ENCODE measurements at regions not wholly inside any gene's neighbourhood (a gene's known extent, or its start where the extent isn't known, plus 50 kb on each side); places are given as distances from the start of the nearest gene placed in this dataset.

- DNase-seq (ENCODE audit: low read depth, low spot score) = no peak
- H3K4me3 ChIP-seq (ENCODE audit: low read depth, low read length) = no peak overlapping the region
- ChIA-PET CTCF (interaction anchor here (1.0 to 1.5 kb wide), 2 partner anchors 34 to 36 kb away, joined by 3 to 8 read pairs; no protein-coding TSS in a partner anchor), POLR2A (no interaction called here)
- no peak for TF ChIP-seq CTCF (IDR thresholded peaks at IDR 0.05; ENCODE audit: insufficient read depth, low read length, missing control alignments)
Observed at GRCh38 chr1:25003457-25004190, 73.5 kb upstream of the RUNX3 start.

- POLR2A ChIA-PET = no interaction called here
- no peak for DNase-seq (ENCODE audit: low read depth, low spot score)
Observed at GRCh38 chr1:25003000-25003399, 72.9 kb upstream of the RUNX3 start.

GRCh38 chr1:25001125-25001915, 71.2 kb upstream of the RUNX3 start:
- no peak overlapping the region for H3K4me3 ChIP-seq (ENCODE audit: low read depth, low read length)
- no peak for TF ChIP-seq CTCF (IDR thresholded peaks at IDR 0.05; ENCODE audit: insufficient read depth, low read length, missing control alignments)
- DNase-seq (ENCODE audit: low read depth, low spot score) = no peak
- POLR2A ChIA-PET = no interaction called here
- CTCF ChIA-PET = no interaction called here

More at GRCh38 chr1:25003000-25003399, 72.9 kb upstream of the RUNX3 start:
- no peak for TF ChIP-seq CTCF (IDR thresholded peaks at IDR 0.05; ENCODE audit: insufficient read depth, low read length, missing control alignments)
- no peak overlapping the region for H3K4me3 ChIP-seq (ENCODE audit: low read depth, low read length)
- CTCF ChIA-PET = interaction anchor here (1.0 to 1.5 kb wide), 2 partner anchors 34 to 37 kb away, joined by 3 to 8 read pairs; no protein-coding TSS in a partner anchor

DNA sequence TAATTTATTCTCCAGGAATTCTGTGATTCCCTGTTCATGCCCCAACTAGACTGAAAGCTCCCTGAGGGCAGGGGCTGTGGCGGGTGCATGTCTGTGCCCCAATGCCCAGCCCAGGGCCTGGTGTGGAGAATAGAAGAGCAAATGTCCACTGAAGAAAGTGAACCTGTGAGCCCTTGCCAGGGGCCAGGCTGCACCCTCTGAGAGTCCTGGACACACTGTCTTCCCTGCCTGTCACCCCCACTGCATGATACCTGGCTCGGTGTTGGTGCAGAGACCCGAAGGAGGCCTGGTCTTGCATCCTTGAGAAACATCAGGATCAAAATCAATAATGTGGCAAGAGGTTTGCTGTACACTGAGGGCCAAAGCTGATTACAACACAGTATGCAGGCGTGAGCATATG, 69.8 kb upstream of the RUNX3 start:
- CTCF ChIA-PET = interaction anchor here (1.3 kb wide), 1 partner anchor 39 kb away, joined by 4 read pairs; no protein-coding TSS in a partner anchor
- H3K4me3 ChIP-seq (ENCODE audit: low read depth, low read length) = no peak overlapping the region
- POLR2A ChIA-PET = no interaction called here
- DNase-seq (ENCODE audit: low read depth, low spot score) = no peak
- TF ChIP-seq CTCF (IDR thresholded peaks at IDR 0.05; ENCODE audit: insufficient read depth, low read length, missing control alignments) = no peak

GRCh38 chr1:24999426-24999825, 69.3 kb upstream of the RUNX3 start:
- no peak for DNase-seq (ENCODE audit: low read depth, low spot score)
- CTCF ChIA-PET = interaction anchor here (0.9 to 1.3 kb wide), 2 partner anchors 17 to 39 kb away, joined by 3 to 4 read pairs; no protein-coding TSS in a partner anchor
- H3K4me3 ChIP-seq (ENCODE audit: low read depth, low read length) = no peak overlapping the region
- no peak for TF ChIP-seq CTCF (IDR thresholded peaks at IDR 0.05; ENCODE audit: insufficient read depth, low read length, missing control alignments)
- POLR2A ChIA-PET = no interaction called here

All from AG04449 (cell line).